Activated CD8-positive, alpha-beta memory T cell treated with anti-CD3 and anti-CD28 coated beads, Interleukin-2, amount 50 U/mL, for 1 hour (primary cell): ENCODE measurements at regions not wholly inside any gene's neighbourhood (a gene's known extent, or its start where the extent isn't known, plus 50 kb on each side); places are given as distances from the start of the nearest gene placed in this dataset.
"Not testable (repeated sequence)": the region's sequence is repeated elsewhere in the genome, so short reads cannot be mapped to it uniquely, and the experiment has no call there.

ENCODE experiments used
- DNase-seq: peaks from one replicate; pipeline ENCODE4 v3.0.0-alpha.2; 2020; ENCODE audit errors: extremely low read depth

DNA sequence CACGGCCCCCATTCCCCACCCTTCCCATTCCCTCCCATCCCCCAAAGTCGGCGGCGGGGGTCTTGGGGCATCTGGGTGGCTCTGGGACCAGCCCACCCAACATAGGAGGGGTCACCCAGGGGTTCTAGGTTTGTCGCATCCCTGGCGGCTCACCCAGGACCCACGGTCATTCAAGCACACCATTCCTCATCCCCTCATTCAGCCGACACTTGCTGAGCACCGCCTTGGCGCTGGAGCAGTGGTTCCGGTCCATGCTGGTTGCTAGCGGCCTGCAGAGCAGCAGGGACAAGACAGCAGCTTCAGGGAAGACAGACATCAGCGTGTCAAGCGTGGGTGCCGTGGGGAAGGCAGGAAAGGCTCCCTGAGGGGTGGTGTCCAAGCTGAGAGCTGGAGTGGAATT lies 50.5 kb upstream of the OTOS start:
- no peak for DNase-seq

DNA sequence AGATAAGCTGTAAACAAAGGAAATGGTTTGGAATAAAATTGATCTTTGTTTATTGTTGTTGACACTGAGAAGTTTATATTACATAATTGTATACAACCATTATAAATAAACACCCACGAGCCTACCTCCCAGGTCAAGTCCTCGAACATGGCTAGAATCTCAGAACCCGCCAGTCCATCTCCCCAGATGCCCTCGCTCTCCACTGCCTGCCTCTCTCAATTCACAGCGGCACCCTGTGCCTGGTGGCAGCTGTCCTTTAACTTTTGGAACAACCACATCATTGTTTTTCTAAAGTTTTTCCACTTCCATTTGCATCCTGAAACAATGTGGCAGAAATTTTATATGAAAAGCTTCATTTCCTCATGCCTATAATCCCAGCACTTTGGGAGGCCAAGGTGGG lies 52.2 kb upstream of the OTOS start:
- no peak for DNase-seq

DNA sequence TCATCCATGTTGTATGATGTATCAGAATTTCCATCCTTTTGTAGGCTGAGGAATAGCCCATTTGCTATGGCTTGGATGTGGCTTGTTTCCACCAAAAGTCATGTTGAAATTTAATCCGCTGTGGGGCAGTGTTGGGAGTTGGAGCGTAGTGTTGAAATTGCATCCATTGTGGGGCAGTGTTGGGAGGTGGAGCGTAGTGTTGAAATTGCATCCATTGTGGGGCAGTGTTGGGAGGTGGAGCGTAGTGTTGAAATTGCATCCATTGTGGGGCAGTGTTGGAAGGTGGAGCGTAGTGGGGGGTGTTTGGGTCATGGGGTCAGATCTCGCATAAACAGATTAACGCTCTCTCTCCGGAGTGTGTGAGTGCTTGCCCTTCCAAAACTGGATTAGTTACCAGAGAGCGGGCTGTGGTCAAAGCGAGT lies 53.9 kb upstream of the OTOS start:
- not testable (repeated sequence) for DNase-seq

DNA sequence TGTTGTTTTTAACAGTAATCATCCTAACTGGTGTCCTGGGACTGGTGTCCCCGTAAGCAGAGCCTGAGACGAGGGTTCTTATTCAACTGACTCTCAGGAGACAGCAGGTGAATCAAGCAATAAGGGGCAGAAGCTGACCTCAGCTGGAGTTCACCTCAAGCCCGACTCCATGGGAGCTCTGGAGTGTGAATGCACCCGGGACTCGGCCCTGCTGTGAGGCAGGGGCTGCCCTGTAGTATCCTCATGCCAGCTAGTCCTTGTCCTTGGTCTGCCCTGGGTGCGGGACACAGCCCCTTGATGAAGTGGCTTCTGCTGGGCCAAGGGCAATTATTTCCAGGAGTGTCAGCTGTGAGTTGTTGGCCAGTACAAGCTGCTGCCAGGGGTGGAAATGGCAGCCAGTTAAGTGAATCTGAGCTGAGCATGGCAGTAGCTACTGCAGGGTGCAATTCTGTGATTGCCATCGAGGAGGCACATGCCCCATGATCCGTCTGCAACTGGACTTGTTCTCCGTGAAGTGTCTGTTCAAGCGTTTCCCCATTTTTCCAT lies 54.9 kb upstream of the OTOS start:
- DNase-seq = no peak

DNA sequence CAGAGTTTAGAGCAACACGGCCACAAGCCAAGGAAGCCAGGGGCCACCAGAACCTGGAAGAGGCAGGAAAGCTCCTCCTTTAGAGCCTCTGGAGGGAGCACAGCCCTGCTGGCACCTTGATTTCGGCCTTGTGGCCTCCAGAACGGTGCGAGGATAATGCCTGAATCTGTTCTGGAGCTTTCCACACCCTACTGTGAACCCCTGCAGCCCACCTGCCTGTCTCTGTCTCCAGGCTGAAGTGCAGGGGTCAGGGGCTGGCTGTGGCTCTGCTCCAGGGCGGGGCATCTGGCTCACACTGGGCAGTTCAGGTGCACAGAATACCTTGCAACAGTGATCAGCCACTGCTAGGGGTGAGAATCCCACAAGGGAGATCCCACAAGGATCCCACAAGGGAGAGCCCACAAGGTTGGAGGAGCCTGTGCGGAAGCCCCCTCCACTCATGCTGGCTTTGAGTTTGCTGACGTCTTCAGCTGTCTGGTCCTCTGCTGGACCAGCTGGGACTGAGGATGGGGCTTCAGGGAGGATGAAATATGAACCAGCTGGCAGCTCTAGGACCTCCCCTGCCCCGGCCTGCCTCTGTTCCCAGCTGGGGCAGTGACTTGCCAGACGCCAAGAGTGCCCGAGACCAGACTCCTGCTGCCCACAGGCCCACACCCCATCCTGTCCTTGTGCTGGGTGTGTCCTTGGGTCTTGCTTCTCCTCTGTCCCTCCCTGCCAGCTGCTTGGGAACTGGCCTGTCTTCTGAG lies 56.4 kb upstream of the OTOS start:
- DNase-seq = no peak

DNA sequence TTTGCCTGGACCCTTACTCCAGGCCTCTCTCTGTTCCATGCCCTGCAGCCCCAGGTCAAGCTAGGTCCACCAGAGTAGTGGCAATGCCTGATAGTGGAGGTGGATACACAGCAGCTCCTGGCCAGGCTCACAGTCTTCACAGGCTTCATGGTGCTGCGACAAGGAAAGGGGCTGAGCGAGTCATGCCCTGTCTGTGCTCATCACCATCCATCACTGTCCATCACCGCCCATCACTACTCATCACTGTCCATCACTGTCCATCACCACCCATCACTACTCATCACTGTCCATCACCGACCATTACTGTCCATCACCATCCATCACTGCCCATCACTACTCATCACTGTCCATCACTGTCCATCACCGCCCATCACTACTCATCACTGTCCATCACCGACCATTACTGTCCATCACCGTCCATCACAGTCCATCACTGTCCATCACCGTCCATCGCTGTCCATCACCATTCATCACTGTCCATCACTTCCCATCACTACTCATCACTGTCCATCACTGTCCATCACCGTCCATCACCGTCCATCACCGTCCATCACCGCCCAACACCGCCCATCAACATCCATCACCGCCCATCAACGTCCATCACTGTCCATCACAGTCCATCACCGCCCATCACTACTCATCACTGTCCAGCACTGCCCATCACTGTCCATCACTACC lies 57.1 kb upstream of the OTOS start:
- no peak for DNase-seq

DNA sequence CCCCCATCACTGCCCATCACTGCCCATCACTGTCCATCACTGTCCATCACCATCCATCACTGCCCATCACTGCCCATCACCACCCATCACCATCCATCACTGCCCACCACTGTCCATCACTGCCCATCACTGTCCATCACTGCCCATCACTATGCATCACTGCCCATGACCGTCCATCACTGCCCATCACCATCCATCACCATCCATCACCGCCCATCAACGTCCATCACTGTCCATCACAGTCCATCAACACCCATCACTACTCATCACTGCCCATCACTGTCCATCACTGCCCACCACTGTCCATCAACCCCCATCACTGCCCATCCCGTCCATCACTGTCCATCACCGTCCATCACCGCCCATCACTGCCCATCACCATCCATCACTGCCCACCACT lies 57.8 kb upstream of the OTOS start:
- DNase-seq = no peak

DNA sequence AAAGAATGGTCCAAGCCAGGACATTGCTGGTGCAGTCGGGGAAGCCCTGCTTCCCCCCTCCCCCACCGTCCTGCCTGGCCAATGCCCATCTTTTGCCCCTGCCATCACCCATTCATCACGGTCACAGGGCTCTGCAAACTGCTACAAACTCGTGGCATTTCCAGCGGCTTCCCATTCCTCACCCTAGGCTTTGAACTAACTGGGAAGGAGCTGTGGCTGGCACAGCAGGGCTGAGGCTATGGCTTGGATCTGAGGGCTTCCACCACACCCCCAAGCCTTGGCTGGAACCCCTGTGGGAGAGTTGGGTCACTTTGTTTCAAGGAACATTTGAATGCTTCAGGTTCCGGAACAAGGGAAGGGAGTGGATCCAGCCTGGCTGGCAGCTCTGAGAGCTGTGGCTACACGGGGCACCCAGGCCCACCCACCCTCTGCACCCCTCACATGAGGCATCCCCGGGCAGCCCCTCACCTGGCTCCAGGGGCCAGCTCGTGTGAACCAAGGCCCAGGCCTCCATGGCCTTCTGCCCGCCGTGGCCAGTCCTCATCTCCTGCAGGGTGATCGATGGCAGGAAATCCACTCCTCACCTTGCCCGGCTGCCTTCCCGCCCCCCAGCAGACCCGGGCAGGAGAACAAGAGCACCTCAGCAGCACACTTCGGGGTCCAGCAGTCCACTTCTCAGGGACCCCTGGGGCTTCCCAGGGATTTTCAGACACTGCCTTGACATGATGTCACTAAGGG lies 58.8 kb upstream of the OTOS start:
- DNase-seq = no peak

DNA sequence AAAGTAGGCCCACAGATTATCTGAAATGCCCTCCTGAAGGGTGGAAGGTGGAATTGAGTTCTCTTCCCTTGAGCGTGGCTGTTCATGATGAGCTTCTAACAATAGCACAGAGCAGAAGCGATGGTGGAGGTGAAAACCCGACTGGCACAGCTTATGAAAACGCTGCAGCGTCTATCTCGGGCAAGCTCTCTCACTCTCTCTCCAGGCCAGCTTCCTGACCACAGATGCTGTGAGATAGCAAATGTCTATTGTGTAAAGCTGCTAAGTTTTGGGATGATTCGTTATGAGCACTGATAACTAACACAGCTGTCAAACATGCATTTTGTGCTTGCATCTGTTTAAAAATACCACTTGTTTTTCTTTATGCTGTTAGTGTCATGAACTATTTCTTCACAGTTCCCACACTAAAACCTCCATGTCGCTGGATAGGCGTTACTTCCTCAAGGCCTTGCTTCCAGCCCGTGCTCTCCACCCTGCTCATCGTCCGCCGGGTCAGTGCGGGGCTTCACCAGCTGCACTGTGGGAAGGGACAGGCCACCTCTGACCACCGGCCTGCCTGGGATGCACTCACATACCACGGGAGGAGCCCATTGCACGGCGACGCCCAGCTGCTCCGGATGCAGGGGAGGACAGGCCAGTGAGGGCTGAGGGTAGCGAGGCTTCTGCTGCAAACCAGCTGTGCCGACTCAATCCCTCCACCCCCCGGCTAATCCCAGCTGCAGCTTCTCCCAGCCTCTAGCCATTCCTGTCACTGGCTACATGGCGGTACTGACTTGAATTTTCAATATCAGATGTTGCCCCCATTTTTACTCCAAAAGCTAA lies 60.0 kb upstream of the OTOS start:
- no peak for DNase-seq

DNA sequence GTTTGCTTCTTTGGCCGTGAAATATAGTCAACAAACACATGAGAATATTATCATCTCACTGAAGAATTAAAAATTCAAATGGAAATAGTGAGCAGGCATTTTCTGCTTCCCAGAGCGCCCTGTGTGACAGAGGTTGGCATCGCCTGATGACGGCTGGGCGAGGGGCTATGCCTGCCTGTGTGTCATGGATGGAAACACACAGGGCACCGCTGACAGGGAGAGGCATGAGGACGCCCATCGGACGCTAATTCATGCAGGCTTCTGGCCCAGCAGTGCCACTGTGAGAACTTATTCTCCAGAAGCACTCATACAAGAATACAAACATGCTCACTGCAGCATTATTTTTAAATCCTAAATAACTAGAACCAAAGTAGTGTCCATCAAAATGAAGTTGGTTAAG lies 61.4 kb upstream of the OTOS start:
- DNase-seq = no peak

DNA sequence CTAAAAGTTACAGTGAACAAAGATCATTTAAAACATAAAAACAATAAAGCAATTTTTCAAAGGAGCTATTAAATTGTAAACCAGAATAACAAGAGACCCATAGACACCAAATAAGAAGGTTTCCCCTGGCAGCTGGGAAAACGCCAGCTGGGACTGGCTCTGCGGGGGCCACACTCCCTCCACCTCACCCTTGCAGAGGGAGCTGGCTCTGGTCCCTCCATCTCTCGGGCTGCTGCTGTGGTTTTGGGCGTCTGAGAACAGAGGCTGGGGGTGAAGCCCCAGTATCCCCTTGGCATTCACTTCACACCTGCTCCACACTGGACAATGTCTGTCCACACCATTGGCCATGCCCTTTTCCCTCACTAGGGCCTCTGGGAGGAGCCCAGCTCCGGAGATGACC lies 62.1 kb upstream of the OTOS start:
- no peak for DNase-seq

DNA sequence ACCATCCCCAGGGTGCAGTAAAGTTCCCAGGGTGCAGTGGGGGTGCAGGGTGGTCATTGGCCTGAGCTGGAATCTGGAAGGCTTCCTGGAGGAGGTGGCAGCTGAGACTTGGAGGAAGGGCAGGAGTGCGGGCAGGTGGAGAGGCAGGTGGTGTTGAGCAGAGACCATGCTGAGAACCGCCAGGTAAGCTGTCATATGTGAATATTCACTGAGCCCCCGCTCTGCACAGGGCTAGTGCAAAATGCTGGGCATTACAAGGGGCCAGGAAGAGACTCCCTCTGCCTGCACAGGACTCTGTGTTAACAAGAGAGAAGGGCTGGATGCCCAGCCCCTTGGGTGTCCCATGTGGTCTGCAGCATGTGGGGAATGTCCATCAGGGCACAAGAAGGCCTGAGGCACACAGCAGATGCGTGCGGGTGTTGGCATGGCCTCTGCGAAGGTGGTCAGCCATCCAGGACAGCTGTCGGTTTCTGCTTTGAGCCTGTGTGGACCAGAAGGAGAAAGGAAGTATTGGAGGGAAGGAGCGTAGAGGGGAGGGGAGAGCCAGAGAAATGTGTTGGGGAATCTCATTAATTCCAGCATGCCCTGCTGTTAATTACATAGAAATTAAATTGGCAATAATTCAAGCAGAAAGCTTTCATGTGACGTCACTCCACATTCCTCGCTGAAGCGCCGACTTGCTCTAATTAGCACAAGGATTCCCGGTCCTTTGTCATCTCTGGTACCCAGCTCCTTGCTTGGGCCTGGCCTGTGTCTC lies 62.8 kb upstream of the OTOS start:
- no peak for DNase-seq

DNA sequence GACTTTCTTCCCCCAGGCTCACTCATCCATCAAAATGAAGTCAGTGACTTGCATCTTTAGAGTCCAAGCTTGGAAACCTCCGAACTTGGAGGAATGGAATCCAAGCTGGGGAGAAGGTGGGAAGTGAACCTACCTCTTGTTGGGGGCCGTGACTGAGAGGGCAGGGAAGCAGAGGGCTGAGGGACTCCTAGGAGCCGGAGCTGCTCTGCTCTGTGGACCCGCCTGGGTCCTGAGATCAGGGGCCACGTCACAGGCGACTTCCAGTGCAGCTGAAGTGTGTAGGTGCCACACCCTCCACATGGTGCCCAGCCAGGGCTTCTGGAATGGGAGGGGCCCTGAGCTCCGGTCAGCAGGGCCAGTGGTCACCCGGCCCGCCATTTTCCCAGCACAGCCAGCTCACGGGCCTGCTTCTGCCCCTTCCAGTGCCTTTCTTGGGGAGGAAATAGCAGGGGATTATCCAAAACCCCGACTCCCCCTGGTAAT lies 63.4 kb upstream of the OTOS start:
- no peak for DNase-seq

DNA sequence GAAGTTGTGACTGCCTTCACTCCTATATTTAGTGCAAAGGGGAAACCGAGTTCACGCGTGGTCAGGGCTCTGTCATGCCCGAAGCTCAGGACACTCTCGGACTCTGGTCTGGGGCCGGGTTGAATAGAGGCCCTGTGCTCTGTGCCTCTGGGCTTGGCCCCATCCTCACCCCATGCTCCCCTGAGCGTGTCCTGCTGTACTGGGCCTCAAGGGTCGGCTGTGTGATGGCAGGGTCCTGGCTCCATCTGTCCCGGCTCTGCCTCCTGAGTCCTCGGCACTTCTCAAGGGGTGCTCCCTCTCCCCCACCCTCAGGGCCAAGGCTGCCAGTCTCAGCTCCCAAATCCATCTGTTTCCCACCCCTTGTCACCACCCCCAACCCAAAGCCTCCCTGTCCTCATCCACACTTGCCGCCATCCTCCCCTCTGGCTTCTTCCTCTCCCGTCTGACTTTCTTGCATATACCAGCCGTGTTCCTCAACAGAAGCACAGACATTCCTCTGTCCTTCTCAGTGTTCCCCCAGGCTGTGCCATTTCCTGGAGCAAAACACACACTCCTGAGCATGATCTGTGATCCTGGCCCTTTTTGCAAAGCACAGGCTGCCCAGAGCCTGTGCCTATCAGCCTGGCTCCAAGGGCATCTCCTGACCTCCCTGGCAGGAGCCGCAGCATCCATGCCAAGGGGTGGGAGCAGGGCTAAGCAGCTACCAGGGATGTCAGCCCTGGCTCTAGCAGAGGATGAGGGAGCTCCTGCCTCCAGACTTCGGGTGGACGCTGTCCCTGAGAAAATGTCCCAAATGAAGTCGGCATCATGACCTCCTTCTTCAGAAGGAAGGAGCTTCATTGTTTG lies 64.2 kb upstream of the OTOS start:
- DNase-seq = no peak

DNA sequence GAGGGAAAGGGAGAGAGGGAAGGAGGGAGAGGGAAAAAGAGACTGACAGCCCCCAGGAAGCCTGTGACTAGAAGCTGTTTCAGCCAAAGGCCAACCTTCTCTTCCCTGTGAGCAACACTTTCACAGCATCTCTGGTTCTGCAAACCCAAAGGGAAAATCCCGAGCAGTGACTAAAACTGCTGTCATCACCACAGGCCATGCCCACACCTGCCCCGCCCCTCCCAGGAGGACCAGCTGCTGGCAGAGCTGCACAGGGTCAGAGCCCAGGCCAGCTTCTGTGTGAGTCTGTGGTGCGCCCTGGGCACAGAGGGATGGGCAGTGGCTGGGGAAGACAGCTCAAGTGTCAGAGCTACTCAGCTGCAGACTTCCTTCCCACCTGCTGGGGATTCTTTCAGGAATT lies 64.9 kb upstream of the OTOS start:
- no peak for DNase-seq

DNA sequence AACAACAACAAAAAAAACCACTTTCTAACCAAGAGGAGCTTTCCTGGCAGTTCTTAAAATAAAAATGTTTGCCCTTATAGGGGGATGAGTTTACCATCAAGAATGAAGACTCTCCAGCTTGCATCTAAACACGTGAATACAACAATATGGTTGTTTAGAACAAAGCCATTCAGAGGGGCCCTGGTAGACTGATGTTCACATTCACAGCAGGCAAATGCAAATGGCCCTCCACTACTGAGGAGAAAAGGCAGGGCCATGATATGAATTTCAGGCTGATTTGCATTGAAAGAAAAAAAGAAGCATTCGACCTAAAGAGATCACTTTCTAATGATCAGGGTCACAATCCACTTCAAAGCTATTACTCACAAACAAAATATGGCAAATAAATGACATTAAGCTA lies 65.3 kb upstream of the OTOS start:
- no peak for DNase-seq

DNA sequence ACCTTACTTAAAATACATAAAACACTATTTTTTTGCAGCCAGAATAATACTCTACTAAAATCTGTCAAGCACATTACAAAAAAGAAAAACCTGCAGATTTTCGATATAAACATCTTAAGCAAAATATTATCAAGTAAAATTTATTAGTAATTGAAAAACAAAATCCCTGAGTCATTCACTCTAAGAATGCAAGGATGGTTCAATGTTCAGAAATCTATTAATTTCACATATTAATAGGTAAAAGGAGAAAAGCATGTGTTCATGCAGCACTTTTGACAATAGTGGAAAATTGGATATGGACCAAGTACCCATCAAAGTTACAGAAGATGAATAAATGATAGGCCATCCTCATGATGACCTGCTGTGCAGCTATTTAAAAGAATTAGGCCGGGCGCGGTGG lies 66.2 kb upstream of the OTOS start:
- no peak for DNase-seq

DNA sequence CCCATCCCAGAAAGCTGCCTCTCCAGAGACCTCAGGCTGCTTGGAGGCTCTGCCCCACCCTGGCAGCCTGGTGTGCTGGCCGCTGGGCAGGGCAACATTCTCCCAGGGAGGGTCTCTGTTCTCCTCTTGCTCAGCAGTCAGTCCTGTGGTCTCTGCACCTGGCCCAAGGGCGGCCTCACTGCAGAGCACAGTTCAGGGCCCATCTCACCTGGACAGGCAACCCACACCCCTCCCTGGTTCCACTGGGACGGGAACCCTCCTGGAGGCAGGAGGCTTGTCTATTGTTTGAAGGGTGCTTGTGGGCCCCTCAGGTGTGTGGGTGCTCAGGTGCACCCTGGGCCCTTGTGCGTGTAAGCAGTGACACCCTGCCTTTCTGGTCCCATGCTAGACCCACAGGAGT lies 67.2 kb upstream of the OTOS start:
- no peak for DNase-seq

DNA sequence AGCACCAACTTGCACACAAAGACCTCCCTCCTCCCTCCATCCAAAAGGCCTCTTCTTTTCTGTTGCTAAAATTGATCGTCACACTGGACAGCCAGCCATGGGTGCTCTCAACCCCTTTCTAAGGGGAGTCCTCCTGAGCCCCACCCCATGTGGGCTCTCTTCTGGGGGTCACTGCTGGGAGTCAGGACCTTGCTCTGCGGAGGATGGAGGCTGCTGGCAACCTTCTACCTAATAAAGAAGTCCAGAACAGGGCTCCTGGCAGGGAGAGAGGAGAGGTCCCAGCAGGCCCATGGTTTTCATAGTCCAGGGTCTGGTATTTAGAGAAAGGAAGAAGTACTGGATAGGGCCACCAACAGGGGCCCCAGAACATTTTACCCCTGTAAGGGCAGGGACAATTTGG lies 67.6 kb upstream of the OTOS start:
- DNase-seq = no peak

DNA sequence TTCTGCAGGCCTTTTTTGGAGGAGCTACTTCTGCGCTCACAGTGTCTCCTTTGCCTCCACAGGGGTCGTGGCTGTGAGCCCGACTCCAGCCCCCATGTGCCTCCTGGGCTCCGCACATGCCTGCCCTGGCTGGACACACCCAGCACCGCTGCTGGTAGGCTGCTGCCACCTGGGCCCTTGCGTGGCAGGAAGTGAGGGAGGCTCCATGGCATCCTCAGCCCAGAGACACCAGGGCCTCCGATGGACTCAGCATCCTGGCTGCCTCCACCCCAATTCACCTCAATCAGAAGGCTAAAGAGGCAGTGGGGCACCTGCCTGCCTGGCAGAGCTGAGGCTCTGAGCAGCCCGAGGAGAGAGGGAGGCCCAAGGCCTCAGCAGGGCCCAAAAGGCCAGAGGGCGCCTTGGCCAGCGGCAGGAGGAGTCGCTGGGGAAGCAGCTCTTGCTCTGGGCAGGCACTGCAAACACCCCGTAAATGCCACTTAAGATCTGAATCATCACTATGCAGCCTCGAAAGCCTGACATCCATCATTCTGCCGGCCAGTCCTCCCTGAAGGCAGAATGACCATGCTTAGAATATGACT lies 68.3 kb upstream of the OTOS start:
- DNase-seq = no peak
